Fibroblast of pulmonary artery (primary cell): ENCODE measurements at regions not wholly inside any gene's neighbourhood (a gene's known extent, or its start where the extent isn't known, plus 50 kb on each side); places are given as distances from the start of the nearest gene placed in this dataset.
"Not testable (repeated sequence)": the region's sequence is repeated elsewhere in the genome, so short reads cannot be mapped to it uniquely, and the experiment has no call there.

ENCODE experiments used
- DNase-seq: peaks from one replicate; pipeline ENCODE4 v3.0.0-alpha.2; 2010; ENCODE audit warnings: low read depth
- H3K4me3 ChIP-seq: replicated peaks from 2 replicates; pipeline ENCODE4 v1.5.1; 2011; ENCODE audit warnings: low read depth, mild to moderate bottlenecking, control low read depth, low read length, moderate library complexity
- CTCF ChIP-seq: IDR thresholded peaks from 2 replicates; pipeline ENCODE4 v1.5.1; 2011; ENCODE audit warnings: mild to moderate bottlenecking, control low read depth, low read length, inconsistent platforms; ENCODE audit errors: missing control alignments

- no peak for TF ChIP-seq CTCF
Observed at GRCh38 chr13:61277586-61278276, 137.9 kb downstream of the PCDH20 start.

GRCh38 chr13:61277088-61277487 lies 138.6 kb downstream of the PCDH20 start:
- no peak for TF ChIP-seq CTCF
- no peak overlapping the region for H3K4me3 ChIP-seq
- DNase-seq: no peak

More at GRCh38 chr13:61277586-61278276, 137.9 kb downstream of the PCDH20 start:
- DNase-seq: no peak
- no peak overlapping the region for H3K4me3 ChIP-seq

- H3K4me3 ChIP-seq: no peak overlapping the region
- no peak for DNase-seq
- no peak for TF ChIP-seq CTCF
Observed at GRCh38 chr13:61276401-61276800, 139.2 kb downstream of the PCDH20 start.

- no peak for TF ChIP-seq CTCF
- DNase-seq: no peak
- no peak overlapping the region for H3K4me3 ChIP-seq
Observed at GRCh38 chr13:61275736-61276135, 139.9 kb downstream of the PCDH20 start.

- H3K4me3 ChIP-seq: no peak overlapping the region
- TF ChIP-seq CTCF: no peak
- no peak for DNase-seq
Observed at GRCh38 chr13:61275251-61275650, 140.4 kb downstream of the PCDH20 start.

- DNase-seq, H3K4me3 ChIP-seq: not testable (repeated sequence)
Observed at GRCh38 chr13:61266896-61267295, 148.8 kb downstream of the PCDH20 start.

GRCh38 chr13:61261746-61262472 lies 153.7 kb downstream of the PCDH20 start:
- H3K4me3 ChIP-seq: no peak overlapping the region
- TF ChIP-seq CTCF: no peak
- no peak for DNase-seq
